ENCODE measurements at regions not wholly inside any gene's neighbourhood (a gene's known extent, or its start where the extent isn't known, plus 50 kb on each side); places are given as distances from the start of the nearest gene placed in this dataset.

DNA sequence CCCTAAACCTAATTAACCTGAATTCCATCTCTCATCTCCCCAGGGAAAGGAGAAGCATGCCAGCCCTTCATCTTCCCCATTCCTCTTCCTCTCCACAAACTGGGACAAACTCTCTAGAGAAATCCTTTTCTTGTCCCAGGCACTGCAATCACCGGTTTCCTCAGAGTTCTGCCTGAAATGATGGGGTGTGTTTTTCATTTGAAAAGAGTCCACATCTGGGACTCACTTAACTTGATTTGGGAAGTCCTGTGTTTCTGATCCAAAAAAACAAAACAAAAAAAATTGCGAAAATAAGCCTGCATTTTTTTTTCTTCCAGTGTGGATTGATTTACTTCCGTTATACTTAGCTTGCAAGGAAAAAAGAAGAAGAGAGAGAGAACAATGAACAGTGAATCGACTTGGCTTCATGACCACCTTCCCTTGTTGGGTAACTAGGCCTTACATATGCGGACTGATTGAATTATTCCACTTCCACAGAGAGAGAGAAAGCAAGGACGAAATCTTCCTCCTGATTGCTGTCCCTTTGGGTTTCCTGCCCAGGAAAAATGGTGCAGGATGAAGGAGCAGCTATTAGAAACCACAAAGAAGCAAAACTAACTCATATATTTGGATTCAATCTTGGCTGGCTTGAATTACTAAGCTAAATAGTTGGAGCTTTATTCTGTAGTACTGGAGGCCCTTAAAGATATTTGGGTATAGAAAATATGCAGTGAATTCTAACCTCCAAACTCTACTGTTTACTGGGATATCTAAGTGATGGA is 506.2 kb upstream of the TBX3 start:
- Mint-ChIP-seq H3K36me3 (peaks cover 0 to 3% (median 0%) of the 10 kb centered on the region in 3 donors), H3K27me3 (ENCODE audit: low read depth in 3 of 3) (peaks cover 0 to 1% (median 0%) of the 10 kb centered on the region in 3 donors), H3K27ac (no peak overlapping the region), H3K4me1 (no peaks in the 10 kb centered on the region), H3K4me3 (no peak overlapping the region), H3K9me3 (peaks cover 0 to 14% (median 3%) of the 10 kb centered on the region in 6 donors)
- DNase-seq = no peak

- no peaks in the 10 kb centered on the region for H3K36me3 Mint-ChIP-seq
- no peak overlapping the region for H3K27ac Mint-ChIP-seq
- H3K27me3 Mint-ChIP-seq (ENCODE audit: low read depth in 3 of 3) = peaks cover 0 to 1% (median 0%) of the 10 kb centered on the region in 3 donors
- no peak for DNase-seq
- no peak overlapping the region for H3K4me3 Mint-ChIP-seq
- H3K9me3 Mint-ChIP-seq = peaks cover 0 to 11% (median 5%) of the 10 kb centered on the region in 6 donors
- H3K4me1 Mint-ChIP-seq = no peaks in the 10 kb centered on the region
Measured at GRCh38 chr12:115185506-115185905, 501.5 kb upstream of the TBX3 start.

- peaks cover 0 to 1% (median 0%) of the 10 kb centered on the region in 3 donors for H3K27me3 Mint-ChIP-seq (ENCODE audit: low read depth in 3 of 3)
- H3K36me3 Mint-ChIP-seq = no peaks in the 10 kb centered on the region
- H3K9me3 Mint-ChIP-seq = peaks cover 0 to 11% (median 5%) of the 10 kb centered on the region in 6 donors
- H3K4me1 Mint-ChIP-seq = no peaks in the 10 kb centered on the region
- no peak for DNase-seq
- no peak overlapping the region for H3K4me3 Mint-ChIP-seq
- H3K27ac Mint-ChIP-seq = no peak overlapping the region
Measured at GRCh38 chr12:115183752-115184151, 499.8 kb upstream of the TBX3 start.

- Mint-ChIP-seq H3K27ac (no peak overlapping the region), H3K27me3 (ENCODE audit: low read depth in 3 of 3) (peaks cover 0 to 2% (median 0%) of the 10 kb centered on the region in 3 donors), H3K9me3 (peaks cover 0 to 4% (median 0%) of the 10 kb centered on the region in 6 donors), H3K4me1 (no peaks in the 10 kb centered on the region), H3K36me3 (no peaks in the 10 kb centered on the region), H3K4me3 (no peak overlapping the region)
- no peak for DNase-seq
Measured at GRCh38 chr12:115177899-115178298, 493.9 kb upstream of the TBX3 start.

DNA sequence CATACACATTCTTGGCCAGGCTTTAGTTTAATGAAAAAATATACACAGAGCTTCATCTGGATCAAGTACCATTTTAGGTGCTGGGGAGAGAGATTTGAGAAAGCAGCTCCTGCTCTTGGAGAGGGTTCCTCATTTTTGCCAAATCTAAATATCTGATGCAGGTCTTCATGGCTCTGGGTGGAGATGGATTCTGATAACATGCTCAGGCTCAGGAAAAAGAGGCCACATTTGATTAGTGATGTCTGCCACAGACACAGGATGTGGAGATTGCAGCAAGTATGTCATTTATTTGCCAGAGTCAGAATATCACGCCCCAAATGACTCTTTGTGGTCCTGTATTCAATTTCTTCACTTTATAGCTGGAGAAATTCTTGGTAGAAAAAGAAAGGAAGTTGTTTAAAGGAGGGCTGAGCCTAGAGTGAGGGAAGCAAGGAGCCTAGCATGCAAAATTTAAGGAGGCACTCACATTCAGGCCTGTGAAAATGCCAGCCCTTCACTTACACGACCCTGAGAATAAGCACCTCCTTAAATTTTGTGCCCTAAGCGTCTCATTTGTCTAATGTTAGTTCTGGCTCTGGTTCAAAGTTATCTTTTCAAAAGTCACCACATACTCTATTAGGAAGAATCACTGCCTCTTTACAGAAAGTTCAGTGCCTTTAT is 492.9 kb upstream of the TBX3 start:
- H3K27me3 Mint-ChIP-seq (ENCODE audit: low read depth in 3 of 3) = peaks cover 0 to 2% (median 0%) of the 10 kb centered on the region in 3 donors
- H3K9me3 Mint-ChIP-seq = peaks cover 0 to 4% (median 0%) of the 10 kb centered on the region in 6 donors
- DNase-seq = no peak
- no peaks in the 10 kb centered on the region for H3K36me3 Mint-ChIP-seq
- no peak overlapping the region for H3K27ac Mint-ChIP-seq
- H3K4me3 Mint-ChIP-seq = no peak overlapping the region
- H3K4me1 Mint-ChIP-seq = no peaks in the 10 kb centered on the region

DNA sequence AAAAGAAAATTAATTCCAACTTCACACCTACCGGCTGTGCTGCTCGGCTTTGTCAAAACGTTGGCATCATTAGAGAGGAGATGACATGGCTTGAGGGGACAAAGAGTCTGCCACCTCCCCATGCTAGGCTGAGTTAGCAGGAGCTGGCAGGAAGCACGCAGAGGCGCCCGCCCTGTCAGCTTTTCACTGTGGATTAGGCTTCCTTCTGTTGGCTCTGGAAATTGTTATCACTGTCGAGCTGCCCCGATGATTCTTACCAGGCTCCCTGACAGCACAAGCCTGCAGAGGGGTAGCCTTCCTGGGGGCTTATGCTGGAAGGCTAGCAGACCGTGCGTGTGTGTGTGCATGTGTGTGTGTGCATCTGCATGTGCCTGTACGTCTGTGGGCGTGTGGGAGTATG is 490.9 kb upstream of the TBX3 start:
- Mint-ChIP-seq H3K27ac (no peak overlapping the region), H3K4me3 (no peak overlapping the region), H3K9me3 (peaks cover 0 to 4% (median 0%) of the 10 kb centered on the region in 6 donors), H3K4me1 (no peaks in the 10 kb centered on the region), H3K36me3 (no peaks in the 10 kb centered on the region), H3K27me3 (ENCODE audit: low read depth in 3 of 3) (peaks cover 0 to 2% (median 2%) of the 10 kb centered on the region in 3 donors)
- DNase-seq = no peak

- H3K4me3 Mint-ChIP-seq = no peak overlapping the region
- peaks cover 0 to 10% (median 2%) of the 10 kb centered on the region in 6 donors for H3K9me3 Mint-ChIP-seq
- peaks cover 0 to 2% (median 2%) of the 10 kb centered on the region in 3 donors for H3K27me3 Mint-ChIP-seq (ENCODE audit: low read depth in 3 of 3)
- no peak overlapping the region for H3K27ac Mint-ChIP-seq
- no peaks in the 10 kb centered on the region for H3K36me3 Mint-ChIP-seq
- no peaks in the 10 kb centered on the region for H3K4me1 Mint-ChIP-seq
- no peak for DNase-seq
Measured at GRCh38 chr12:115172521-115172920, 488.5 kb upstream of the TBX3 start.

GRCh38 chr12:115169981-115170380 is 486.0 kb upstream of the TBX3 start:
- Mint-ChIP-seq H3K4me3 (no peak overlapping the region), H3K36me3 (no peaks in the 10 kb centered on the region), H3K9me3 (peaks cover 0 to 12% (median 2%) of the 10 kb centered on the region in 6 donors), H3K27ac (no peak overlapping the region), H3K4me1 (no peaks in the 10 kb centered on the region), H3K27me3 (ENCODE audit: low read depth in 3 of 3) (peaks cover 0 to 2% (median 0%) of the 10 kb centered on the region in 3 donors)
- DNase-seq = no peak

GRCh38 chr12:115166698-115167315 is 482.8 kb upstream of the TBX3 start:
- Mint-ChIP-seq H3K27me3 (ENCODE audit: low read depth in 3 of 3) (peaks cover 0 to 3% (median 0%) of the 10 kb centered on the region in 3 donors), H3K27ac (no peak overlapping the region), H3K9me3 (peaks cover 0 to 14% (median 2%) of the 10 kb centered on the region in 6 donors), H3K36me3 (no peaks in the 10 kb centered on the region), H3K4me1 (no peaks in the 10 kb centered on the region), H3K4me3 (no peak overlapping the region)
- DNase-seq = no peak

- H3K36me3 Mint-ChIP-seq = no peaks in the 10 kb centered on the region
- peaks cover 0 to 14% (median 2%) of the 10 kb centered on the region in 6 donors for H3K9me3 Mint-ChIP-seq
- no peaks in the 10 kb centered on the region for H3K4me1 Mint-ChIP-seq
- no peak for DNase-seq
- H3K27me3 Mint-ChIP-seq (ENCODE audit: low read depth in 3 of 3) = peaks cover 0 to 5% (median 0%) of the 10 kb centered on the region in 3 donors
- no peak overlapping the region for H3K4me3 Mint-ChIP-seq
- no peak overlapping the region for H3K27ac Mint-ChIP-seq
Measured at GRCh38 chr12:115163710-115164109, 479.7 kb upstream of the TBX3 start.

- no peaks in the 10 kb centered on the region for H3K36me3 Mint-ChIP-seq
- H3K4me3 Mint-ChIP-seq = no peak overlapping the region
- H3K4me1 Mint-ChIP-seq = no peaks in the 10 kb centered on the region
- H3K9me3 Mint-ChIP-seq = peaks cover 0 to 4% (median 3%) of the 10 kb centered on the region in 6 donors
- DNase-seq = no peak
- peaks cover 0 to 8% (median 0%) of the 10 kb centered on the region in 3 donors for H3K27me3 Mint-ChIP-seq (ENCODE audit: low read depth in 3 of 3)
- no peak overlapping the region for H3K27ac Mint-ChIP-seq
Measured at GRCh38 chr12:115160271-115161128, 476.5 kb upstream of the TBX3 start.

DNA sequence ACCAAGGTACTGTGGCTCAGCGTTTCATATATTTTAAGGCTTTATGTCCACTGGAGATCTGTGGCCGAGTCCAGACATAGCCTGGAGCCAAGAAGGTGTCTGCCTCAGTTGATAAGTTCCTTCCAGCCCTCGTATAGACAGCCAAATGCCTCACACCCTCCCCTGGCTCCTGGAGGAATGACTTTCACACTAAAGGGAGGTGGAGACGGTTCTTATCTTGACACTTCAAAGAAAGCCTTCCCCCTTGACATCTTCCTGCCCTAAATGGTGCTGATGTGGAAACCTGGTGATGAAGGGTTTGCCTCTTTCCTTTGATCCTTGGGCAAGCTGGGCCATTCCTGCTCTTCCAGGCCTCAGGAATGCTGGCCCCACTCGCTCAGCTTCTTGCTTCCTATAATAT is 474.8 kb upstream of the TBX3 start:
- H3K9me3 Mint-ChIP-seq = peaks cover 0 to 5% (median 1%) of the 10 kb centered on the region in 6 donors
- no peak for DNase-seq
- H3K4me1 Mint-ChIP-seq = no peaks in the 10 kb centered on the region
- H3K4me3 Mint-ChIP-seq = no peak overlapping the region
- peaks cover 0 to 8% (median 0%) of the 10 kb centered on the region in 3 donors for H3K27me3 Mint-ChIP-seq (ENCODE audit: low read depth in 3 of 3)
- no peak overlapping the region for H3K27ac Mint-ChIP-seq
- H3K36me3 Mint-ChIP-seq = no peaks in the 10 kb centered on the region
